ENCODE measurements at regions not wholly inside any gene's neighbourhood (a gene's known extent, or its start where the extent isn't known, plus 50 kb on each side); places are given as distances from the start of the nearest gene placed in this dataset.

DNA sequence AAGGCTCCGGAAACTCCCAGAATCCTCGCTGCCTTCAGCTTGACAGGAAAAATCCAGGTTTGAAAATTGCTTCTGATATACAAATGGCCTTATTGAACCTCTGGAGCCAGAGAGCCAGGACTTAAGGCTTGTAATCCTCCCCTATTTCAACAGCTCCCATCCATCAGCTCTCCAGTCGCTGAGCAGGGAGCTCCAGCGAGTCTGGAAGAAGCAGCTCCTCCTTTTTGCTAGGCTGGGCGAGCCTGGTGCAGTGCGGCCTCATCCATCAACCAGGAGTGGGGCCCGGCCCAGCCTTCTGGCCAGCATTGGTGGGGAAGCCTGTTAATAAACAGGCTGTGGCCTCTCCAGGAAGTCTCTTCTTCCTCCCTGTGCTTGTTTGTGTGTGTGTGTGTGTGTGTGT, 424.4 kb downstream of the TCERG1L start:
- Histone ChIP-seq H3K36me3 (ENCODE audit: insufficient read depth, low read length) (no peaks in the 10 kb centered on the region), H3K9ac (ENCODE audit: low read depth, low read length, poor library complexity, severe bottlenecking) (no peak overlapping the region), H3F3A (ENCODE audit: low read depth) (no peaks in the 10 kb centered on the region), H3K4me3 (ENCODE audit: low read length, poor library complexity, severe bottlenecking) (no peak overlapping the region), H3K79me2 (ENCODE audit: insufficient read depth, low read length) (no peaks in the 10 kb centered on the region), H4K20me1 (ENCODE audit: insufficient read depth, low read length, poor library complexity, severe bottlenecking) (no peaks in the 10 kb centered on the region), H2AFZ (ENCODE audit: low read length) (no peak overlapping the region), H3K9me3 (ENCODE audit: insufficient read depth, low read depth, low read length) (peaks cover 8% of the 10 kb centered on the region; the same call in 1 of the 2 replicates), H3K27me3 (ENCODE audit: insufficient read depth, low read length, poor library complexity, severe bottlenecking) (no peaks in the 10 kb centered on the region), H3K4me1 (ENCODE audit: insufficient read depth, low read length, poor library complexity, severe bottlenecking) (no peaks in the 10 kb centered on the region), H3K9me2 (replicated peaks; ENCODE audit: low read depth, low read length) (no peaks in the 10 kb centered on the region), H3K4me2 (ENCODE audit: low read depth, low read length, poor library complexity, severe bottlenecking) (no peak overlapping the region)
- TF ChIP-seq CTCF (conservative IDR thresholded peaks at IDR 0.05; ENCODE audit: low read length) (no peak), EZH2phosphoT487 (IDR thresholded peaks at IDR 0.05; ENCODE audit: borderline replicate concordance) (no peak)

DNA sequence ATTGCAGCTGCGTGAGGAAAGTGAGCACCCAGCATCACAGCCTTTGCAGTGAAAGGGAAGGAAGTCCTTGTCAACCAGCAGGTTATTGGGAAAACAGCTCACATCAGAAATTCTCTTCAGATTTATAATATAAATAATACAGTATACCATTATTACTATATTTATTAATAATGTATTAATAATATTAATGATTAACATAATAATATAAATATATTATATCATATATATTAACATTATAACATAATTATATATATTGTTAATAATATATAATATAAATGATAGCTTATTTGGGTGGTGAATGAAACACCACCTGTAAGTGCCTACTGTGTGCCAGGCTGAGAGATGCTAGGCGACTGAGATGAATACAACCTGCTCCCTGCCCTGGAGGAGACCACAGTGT, 423.0 kb downstream of the TCERG1L start:
- no peak for TF ChIP-seq EZH2phosphoT487 (IDR thresholded peaks at IDR 0.05; ENCODE audit: borderline replicate concordance)
- TF ChIP-seq CTCF (conservative IDR thresholded peaks at IDR 0.05; ENCODE audit: low read length): no peak
- H4K20me1 ChIP-seq (ENCODE audit: insufficient read depth, low read length, poor library complexity, severe bottlenecking): no peaks in the 10 kb centered on the region
- H3K27me3 ChIP-seq (ENCODE audit: insufficient read depth, low read length, poor library complexity, severe bottlenecking): no peaks in the 10 kb centered on the region
- no peaks in the 10 kb centered on the region for H3K4me1 ChIP-seq (ENCODE audit: insufficient read depth, low read length, poor library complexity, severe bottlenecking)
- no peaks in the 10 kb centered on the region for H3K9me2 ChIP-seq (replicated peaks; ENCODE audit: low read depth, low read length)
- no peak overlapping the region for H3K9ac ChIP-seq (ENCODE audit: low read depth, low read length, poor library complexity, severe bottlenecking)
- H3K36me3 ChIP-seq (ENCODE audit: insufficient read depth, low read length): no peaks in the 10 kb centered on the region
- H3K9me3 ChIP-seq (ENCODE audit: insufficient read depth, low read depth, low read length): peaks cover 14% of the 10 kb centered on the region; the same call in 1 of the 2 replicates
- no peaks in the 10 kb centered on the region for H3K79me2 ChIP-seq (ENCODE audit: insufficient read depth, low read length)
- no peak overlapping the region for H3K4me3 ChIP-seq (ENCODE audit: low read length, poor library complexity, severe bottlenecking)
- H3K4me2 ChIP-seq (ENCODE audit: low read depth, low read length, poor library complexity, severe bottlenecking): no peak overlapping the region
- no peaks in the 10 kb centered on the region for H3F3A ChIP-seq (ENCODE audit: low read depth)
- H2AFZ ChIP-seq (ENCODE audit: low read length): no peak overlapping the region

DNA sequence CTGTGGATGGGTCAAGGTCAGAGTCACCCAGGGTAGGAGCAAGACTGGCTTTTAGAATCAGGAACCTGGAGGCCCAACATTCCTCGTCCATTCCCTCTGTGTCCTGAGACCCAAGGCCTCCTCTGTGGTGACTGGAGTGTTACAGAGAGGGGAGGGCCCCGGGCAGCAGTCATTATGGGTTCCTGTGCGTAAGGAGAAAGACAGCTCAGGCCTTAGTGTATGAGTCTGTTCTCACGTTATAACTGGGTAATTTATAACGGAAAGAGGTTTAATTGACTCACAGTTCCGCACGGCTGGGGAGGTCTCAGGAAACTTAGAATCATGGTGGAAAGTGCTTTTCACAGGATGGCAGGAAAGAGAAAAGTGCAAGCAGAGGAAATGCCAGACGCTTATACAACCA, 422.3 kb downstream of the TCERG1L start:
- Histone ChIP-seq H3K36me3 (ENCODE audit: insufficient read depth, low read length) (no peaks in the 10 kb centered on the region), H3K9ac (ENCODE audit: low read depth, low read length, poor library complexity, severe bottlenecking) (no peak overlapping the region), H4K20me1 (ENCODE audit: insufficient read depth, low read length, poor library complexity, severe bottlenecking) (no peaks in the 10 kb centered on the region), H3K4me2 (ENCODE audit: low read depth, low read length, poor library complexity, severe bottlenecking) (no peak overlapping the region), H3K4me1 (ENCODE audit: insufficient read depth, low read length, poor library complexity, severe bottlenecking) (no peaks in the 10 kb centered on the region), H3K9me3 (ENCODE audit: insufficient read depth, low read depth, low read length) (peaks cover 14% of the 10 kb centered on the region; the same call in 1 of the 2 replicates), H3K27me3 (ENCODE audit: insufficient read depth, low read length, poor library complexity, severe bottlenecking) (no peaks in the 10 kb centered on the region), H3K4me3 (ENCODE audit: low read length, poor library complexity, severe bottlenecking) (no peak overlapping the region), H3F3A (ENCODE audit: low read depth) (no peaks in the 10 kb centered on the region), H2AFZ (ENCODE audit: low read length) (no peak overlapping the region), H3K79me2 (ENCODE audit: insufficient read depth, low read length) (no peaks in the 10 kb centered on the region), H3K9me2 (replicated peaks; ENCODE audit: low read depth, low read length) (no peaks in the 10 kb centered on the region)
- no peak for TF ChIP-seq CTCF (conservative IDR thresholded peaks at IDR 0.05; ENCODE audit: low read length)
- TF ChIP-seq EZH2phosphoT487 (IDR thresholded peaks at IDR 0.05; ENCODE audit: borderline replicate concordance): no peak
